ENCODE measurements at regions not wholly inside any gene's neighbourhood (a gene's known extent, or its start where the extent isn't known, plus 50 kb on each side); places are given as distances from the start of the nearest gene placed in this dataset.

DNA sequence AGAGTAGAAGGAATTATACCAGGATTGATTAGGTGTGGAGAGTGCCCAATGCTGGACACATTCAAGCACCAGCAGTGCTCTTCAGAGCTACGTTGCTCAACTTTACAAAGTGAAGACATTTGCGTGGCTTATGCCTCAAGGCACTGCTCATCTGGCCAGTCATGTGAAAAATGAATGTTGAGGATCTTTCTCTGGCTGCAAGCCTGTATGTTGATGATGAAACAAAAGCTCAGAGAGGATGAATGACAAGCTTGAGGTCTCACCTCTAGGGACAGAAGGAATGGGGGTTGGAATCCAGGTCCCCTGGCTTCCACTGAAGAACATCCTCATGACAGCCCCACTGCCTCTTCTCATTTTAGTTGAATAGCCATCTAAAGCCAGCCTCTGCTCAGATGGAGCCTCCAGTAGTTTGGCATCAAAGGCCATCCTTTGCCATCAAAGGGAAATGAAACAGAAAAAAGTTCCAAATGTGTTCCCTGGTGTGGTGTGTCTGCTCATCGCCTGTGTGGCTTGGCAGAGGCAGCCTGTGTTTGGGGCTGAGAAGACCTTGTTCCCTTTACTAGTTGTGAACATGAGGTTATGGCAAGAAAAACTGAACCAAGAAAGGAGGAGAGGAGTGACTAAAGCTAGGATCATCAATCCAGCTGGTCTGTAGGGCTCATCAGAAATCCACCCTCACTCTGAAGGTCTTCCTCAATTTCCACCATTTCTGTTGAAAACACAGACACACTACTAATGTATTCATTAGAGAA lies 114.0 kb upstream of the KL start:
- BruUV-seq (replicated peaks): no TSS peak
- 82% methylated on average over 3 of the region's 3 CpGs for WGBS (ENCODE audit: insufficient coverage, insufficient replicate concordance, low lambda C conversion rate, missing lambda C conversion rate)
- DNase-seq (ENCODE audit: low read depth, low spot score) (no peak), FAIRE-seq (no peak), ATAC-seq (no peak)
- ChIA-PET CTCF (interaction anchor here (0.6 kb wide), 1 partner anchor 739 kb away, joined by 3 read pairs; no protein-coding TSS in a partner anchor), SMC1A (ENCODE audit: uncharacterized antibody, unreplicated experiment) (interaction anchor here (3.0 kb wide), 1 partner anchor 20 kb away, joined by 8 read pairs; no protein-coding TSS in a partner anchor), RAD21 (ENCODE audit: unreplicated experiment) (interaction anchor here (1.4 kb wide), 1 partner anchor 165 kb away, joined by 4 read pairs; no protein-coding TSS in a partner anchor), POLR2A (no interaction called here)
- H3K9me3 ChIP-seq (replicated peaks; ENCODE audit: control insufficient read depth, insufficient read depth, low read length): no peaks in the 10 kb centered on the region
- peaks cover 9% of the 10 kb centered on the region for H3K4me1 ChIP-seq (ENCODE audit: control insufficient read depth, insufficient read depth, low read length)
- H3K9ac ChIP-seq (ENCODE audit: control insufficient read depth, insufficient read depth, low read length): no peak overlapping the region
- H3K79me2 ChIP-seq (ENCODE audit: control insufficient read depth, insufficient read depth, low read length): no peaks in the 10 kb centered on the region
- intact Hi-C loops (cut with micrococcal nuclease; ENCODE audit: unreplicated experiment) (no loop called here), in situ Hi-C loops (cut with MboI) (no loop called here)
- H3K27ac ChIP-seq (ENCODE audit: control insufficient read depth, insufficient read depth): no peak overlapping the region
- H3K4me3 ChIP-seq: no peak overlapping the region
- no peak overlapping the region for H3K4me2 ChIP-seq (ENCODE audit: control insufficient read depth, insufficient read depth)
- H4K20me1 ChIP-seq (ENCODE audit: control insufficient read depth, insufficient read depth): no peaks in the 10 kb centered on the region
- no peaks in the 10 kb centered on the region for H3K27me3 ChIP-seq (replicated peaks in 1 of 2; ENCODE audit: control insufficient read depth in 2 of 2, insufficient read depth in 2 of 2, low read length in 1 of 2)
- H3K36me3 ChIP-seq (ENCODE audit: control insufficient read depth in 2 of 2, insufficient read depth in 2 of 2, low read length in 1 of 2): no peaks in the 10 kb centered on the region
- no peak overlapping the region for H2AFZ ChIP-seq (ENCODE audit: control insufficient read depth, low read depth, low read length)
- TF ChIP-seq FOS (IDR thresholded peaks at IDR 0.05; ENCODE audit: borderline replicate concordance, extremely low read depth, insufficient read length): no peak
- TF ChIP-seq, protein P1, sequence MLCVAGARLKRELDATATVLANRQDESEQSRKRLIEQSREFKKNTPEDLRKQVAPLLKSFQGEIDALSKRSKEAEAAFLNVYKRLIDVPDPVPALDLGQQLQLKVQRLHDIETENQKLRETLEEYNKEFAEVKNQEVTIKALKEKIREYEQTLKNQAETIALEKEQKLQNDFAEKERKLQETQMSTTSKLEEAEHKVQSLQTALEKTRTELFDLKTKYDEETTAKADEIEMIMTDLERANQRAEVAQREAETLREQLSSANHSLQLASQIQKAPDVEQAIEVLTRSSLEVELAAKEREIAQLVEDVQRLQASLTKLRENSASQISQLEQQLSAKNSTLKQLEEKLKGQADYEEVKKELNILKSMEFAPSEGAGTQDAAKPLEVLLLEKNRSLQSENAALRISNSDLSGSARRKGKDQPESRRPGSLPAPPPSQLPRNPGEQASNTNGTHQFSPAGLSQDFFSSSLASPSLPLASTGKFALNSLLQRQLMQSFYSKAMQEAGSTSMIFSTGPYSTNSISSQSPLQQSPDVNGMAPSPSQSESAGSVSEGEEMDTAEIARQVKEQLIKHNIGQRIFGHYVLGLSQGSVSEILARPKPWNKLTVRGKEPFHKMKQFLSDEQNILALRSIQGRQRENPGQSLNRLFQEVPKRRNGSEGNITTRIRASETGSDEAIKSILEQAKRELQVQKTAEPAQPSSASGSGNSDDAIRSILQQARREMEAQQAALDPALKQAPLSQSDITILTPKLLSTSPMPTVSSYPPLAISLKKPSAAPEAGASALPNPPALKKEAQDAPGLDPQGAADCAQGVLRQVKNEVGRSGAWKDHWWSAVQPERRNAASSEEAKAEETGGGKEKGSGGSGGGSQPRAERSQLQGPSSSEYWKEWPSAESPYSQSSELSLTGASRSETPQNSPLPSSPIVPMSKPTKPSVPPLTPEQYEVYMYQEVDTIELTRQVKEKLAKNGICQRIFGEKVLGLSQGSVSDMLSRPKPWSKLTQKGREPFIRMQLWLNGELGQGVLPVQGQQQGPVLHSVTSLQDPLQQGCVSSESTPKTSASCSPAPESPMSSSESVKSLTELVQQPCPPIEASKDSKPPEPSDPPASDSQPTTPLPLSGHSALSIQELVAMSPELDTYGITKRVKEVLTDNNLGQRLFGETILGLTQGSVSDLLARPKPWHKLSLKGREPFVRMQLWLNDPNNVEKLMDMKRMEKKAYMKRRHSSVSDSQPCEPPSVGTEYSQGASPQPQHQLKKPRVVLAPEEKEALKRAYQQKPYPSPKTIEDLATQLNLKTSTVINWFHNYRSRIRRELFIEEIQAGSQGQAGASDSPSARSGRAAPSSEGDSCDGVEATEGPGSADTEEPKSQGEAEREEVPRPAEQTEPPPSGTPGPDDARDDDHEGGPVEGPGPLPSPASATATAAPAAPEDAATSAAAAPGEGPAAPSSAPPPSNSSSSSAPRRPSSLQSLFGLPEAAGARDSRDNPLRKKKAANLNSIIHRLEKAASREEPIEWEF (IDR thresholded peaks at IDR 0.05; ENCODE audit: insufficient replicate concordance, low read depth, low read length): no peak
- no peak for TF ChIP-seq TCF3 (IDR thresholded peaks at IDR 0.05; ENCODE audit: borderline replicate concordance, insufficient read depth, low read depth, low read length)
- no peak for TF ChIP-seq TCF7 (IDR thresholded peaks at IDR 0.05; ENCODE audit: borderline replicate concordance)
- TF ChIP-seq, protein P2, sequence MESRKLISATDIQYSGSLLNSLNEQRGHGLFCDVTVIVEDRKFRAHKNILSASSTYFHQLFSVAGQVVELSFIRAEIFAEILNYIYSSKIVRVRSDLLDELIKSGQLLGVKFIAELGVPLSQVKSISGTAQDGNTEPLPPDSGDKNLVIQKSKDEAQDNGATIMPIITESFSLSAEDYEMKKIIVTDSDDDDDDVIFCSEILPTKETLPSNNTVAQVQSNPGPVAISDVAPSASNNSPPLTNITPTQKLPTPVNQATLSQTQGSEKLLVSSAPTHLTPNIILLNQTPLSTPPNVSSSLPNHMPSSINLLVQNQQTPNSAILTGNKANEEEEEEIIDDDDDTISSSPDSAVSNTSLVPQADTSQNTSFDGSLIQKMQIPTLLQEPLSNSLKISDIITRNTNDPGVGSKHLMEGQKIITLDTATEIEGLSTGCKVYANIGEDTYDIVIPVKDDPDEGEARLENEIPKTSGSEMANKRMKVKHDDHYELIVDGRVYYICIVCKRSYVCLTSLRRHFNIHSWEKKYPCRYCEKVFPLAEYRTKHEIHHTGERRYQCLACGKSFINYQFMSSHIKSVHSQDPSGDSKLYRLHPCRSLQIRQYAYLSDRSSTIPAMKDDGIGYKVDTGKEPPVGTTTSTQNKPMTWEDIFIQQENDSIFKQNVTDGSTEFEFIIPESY (IDR thresholded peaks at IDR 0.05): no peak
- TF ChIP-seq, protein P3, sequence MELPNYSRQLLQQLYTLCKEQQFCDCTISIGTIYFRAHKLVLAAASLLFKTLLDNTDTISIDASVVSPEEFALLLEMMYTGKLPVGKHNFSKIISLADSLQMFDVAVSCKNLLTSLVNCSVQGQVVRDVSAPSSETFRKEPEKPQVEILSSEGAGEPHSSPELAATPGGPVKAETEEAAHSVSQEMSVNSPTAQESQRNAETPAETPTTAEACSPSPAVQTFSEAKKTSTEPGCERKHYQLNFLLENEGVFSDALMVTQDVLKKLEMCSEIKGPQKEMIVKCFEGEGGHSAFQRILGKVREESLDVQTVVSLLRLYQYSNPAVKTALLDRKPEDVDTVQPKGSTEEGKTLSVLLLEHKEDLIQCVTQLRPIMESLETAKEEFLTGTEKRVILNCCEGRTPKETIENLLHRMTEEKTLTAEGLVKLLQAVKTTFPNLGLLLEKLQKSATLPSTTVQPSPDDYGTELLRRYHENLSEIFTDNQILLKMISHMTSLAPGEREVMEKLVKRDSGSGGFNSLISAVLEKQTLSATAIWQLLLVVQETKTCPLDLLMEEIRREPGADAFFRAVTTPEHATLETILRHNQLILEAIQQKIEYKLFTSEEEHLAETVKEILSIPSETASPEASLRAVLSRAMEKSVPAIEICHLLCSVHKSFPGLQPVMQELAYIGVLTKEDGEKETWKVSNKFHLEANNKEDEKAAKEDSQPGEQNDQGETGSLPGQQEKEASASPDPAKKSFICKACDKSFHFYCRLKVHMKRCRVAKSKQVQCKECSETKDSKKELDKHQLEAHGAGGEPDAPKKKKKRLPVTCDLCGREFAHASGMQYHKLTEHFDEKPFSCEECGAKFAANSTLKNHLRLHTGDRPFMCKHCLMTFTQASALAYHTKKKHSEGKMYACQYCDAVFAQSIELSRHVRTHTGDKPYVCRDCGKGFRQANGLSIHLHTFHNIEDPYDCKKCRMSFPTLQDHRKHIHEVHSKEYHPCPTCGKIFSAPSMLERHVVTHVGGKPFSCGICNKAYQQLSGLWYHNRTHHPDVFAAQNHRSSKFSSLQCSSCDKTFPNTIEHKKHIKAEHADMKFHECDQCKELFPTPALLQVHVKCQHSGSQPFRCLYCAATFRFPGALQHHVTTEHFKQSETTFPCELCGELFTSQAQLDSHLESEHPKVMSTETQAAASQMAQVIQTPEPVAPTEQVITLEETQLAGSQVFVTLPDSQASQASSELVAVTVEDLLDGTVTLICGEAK (IDR thresholded peaks at IDR 0.05; ENCODE audit: borderline replicate concordance): no peak
- TF ChIP-seq POU2F2 (IDR thresholded peaks at IDR 0.05; ENCODE audit: borderline replicate concordance, low read depth, low read length): no peak
- TF ChIP-seq BRCA1 (IDR thresholded peaks at IDR 0.05; ENCODE audit: low read depth, low read length): no peak
- TF ChIP-seq CBX5 (IDR thresholded peaks at IDR 0.05; ENCODE audit: low read depth): no peak
- TF ChIP-seq RCOR1 (conservative IDR thresholded peaks at IDR 0.05; ENCODE audit: low read depth, low read length): no peak
- TF ChIP-seq MTA2 (IDR thresholded peaks at IDR 0.05; ENCODE audit: low read depth): no peak
- no peak for TF ChIP-seq NFIC (IDR thresholded peaks at IDR 0.05; ENCODE audit: low read depth, low read length)
- no peak for TF ChIP-seq IKZF1 (conservative IDR thresholded peaks at IDR 0.05)
